ENCODE measurements at regions not wholly inside any gene's neighbourhood (a gene's known extent, or its start where the extent isn't known, plus 50 kb on each side); places are given as distances from the start of the nearest gene placed in this dataset.

DNA sequence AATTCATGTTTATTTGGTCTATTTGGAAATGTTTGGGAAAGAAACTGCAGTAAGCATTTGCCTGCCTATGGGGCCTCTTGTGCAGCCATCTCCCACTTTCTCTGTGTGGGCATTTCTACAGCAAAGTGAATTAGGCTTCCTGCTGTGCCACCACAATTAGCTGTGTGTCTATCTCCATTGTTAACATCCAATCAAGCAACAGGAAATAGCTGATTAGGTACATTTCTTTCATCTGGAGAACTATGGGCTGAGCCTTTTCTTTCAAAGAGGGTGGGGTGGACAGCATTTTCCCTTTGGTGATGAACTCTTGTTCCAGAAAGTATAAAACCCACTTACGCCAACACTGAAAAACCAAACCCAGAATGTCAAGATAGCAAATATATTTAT lies 640.0 kb downstream of the ACTR3B start:
- TF ChIP-seq, protein P1, sequence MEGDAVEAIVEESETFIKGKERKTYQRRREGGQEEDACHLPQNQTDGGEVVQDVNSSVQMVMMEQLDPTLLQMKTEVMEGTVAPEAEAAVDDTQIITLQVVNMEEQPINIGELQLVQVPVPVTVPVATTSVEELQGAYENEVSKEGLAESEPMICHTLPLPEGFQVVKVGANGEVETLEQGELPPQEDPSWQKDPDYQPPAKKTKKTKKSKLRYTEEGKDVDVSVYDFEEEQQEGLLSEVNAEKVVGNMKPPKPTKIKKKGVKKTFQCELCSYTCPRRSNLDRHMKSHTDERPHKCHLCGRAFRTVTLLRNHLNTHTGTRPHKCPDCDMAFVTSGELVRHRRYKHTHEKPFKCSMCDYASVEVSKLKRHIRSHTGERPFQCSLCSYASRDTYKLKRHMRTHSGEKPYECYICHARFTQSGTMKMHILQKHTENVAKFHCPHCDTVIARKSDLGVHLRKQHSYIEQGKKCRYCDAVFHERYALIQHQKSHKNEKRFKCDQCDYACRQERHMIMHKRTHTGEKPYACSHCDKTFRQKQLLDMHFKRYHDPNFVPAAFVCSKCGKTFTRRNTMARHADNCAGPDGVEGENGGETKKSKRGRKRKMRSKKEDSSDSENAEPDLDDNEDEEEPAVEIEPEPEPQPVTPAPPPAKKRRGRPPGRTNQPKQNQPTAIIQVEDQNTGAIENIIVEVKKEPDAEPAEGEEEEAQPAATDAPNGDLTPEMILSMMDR (IDR thresholded peaks at IDR 0.05; ENCODE audit: low read depth, low read length), result no peak
- TF ChIP-seq EZH2phosphoT487 (IDR thresholded peaks at IDR 0.05; ENCODE audit: low read depth), result no peak
